Lower leg skin (tissue), 3 donors: ENCODE measurements at regions not wholly inside any gene's neighbourhood (a gene's known extent, or its start where the extent isn't known, plus 50 kb on each side); places are given as distances from the start of the nearest gene placed in this dataset.

ENCODE experiments used
- POLR2A ChIP-seq, 2 donors: fragments of 450-650 bp; IDR thresholded peaks; one replicate each; pipeline ENCODE4 v1.6.1; 2016 to 2017; ENCODE audit warnings: antibody characterized with exemption in 2 of 2, mild to moderate bottlenecking in 1 of 2, moderate library complexity in 1 of 2
- TF ChIP-seq, protein P1 (sequence below), 3 donors: fragments of 450-650 bp; IDR thresholded peaks; one replicate each; pipeline ENCODE4 v1.5.1; 2016; ENCODE audit warnings: antibody characterized with exemption in 3 of 3, mild to moderate bottlenecking in 3 of 3, moderate library complexity in 2 of 3

DNA sequence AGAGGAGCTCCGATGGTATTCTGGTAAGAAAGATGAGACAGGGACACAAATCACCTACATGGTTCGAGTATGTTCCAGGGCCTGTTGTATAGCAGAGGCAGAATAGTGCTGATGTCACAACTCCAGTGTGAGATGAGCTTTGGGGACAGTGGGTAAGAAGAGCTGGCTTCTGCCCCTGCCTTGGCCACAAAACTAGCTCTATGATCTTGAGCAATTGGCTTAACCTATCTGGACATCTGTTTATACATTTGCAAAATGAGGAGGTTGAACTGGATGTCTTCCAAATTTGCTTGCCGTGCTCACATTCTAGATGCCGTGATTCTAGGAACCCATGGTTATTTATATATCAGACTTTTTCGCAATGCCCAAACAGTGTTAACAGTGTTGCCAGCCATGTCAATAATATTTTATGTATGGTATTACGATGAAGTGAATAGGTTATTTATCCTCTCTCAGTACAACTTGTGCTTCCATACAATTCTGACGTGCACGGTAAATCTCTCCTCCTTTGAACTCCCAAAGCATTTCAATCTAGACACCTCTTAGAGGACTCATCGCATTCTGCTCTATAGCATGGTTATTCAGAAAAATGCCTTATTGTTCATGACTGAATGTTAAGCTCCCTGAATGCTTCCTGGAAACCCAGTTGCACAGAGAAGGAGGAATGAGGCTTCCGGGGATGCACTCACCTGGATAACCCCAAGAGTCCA, 316.0 kb downstream of the FOXO1 start:
- TF ChIP-seq, protein P1, sequence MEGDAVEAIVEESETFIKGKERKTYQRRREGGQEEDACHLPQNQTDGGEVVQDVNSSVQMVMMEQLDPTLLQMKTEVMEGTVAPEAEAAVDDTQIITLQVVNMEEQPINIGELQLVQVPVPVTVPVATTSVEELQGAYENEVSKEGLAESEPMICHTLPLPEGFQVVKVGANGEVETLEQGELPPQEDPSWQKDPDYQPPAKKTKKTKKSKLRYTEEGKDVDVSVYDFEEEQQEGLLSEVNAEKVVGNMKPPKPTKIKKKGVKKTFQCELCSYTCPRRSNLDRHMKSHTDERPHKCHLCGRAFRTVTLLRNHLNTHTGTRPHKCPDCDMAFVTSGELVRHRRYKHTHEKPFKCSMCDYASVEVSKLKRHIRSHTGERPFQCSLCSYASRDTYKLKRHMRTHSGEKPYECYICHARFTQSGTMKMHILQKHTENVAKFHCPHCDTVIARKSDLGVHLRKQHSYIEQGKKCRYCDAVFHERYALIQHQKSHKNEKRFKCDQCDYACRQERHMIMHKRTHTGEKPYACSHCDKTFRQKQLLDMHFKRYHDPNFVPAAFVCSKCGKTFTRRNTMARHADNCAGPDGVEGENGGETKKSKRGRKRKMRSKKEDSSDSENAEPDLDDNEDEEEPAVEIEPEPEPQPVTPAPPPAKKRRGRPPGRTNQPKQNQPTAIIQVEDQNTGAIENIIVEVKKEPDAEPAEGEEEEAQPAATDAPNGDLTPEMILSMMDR (IDR thresholded peaks at IDR 0.05): no peak
- TF ChIP-seq POLR2A (IDR thresholded peaks at IDR 0.05): no peak
